ENCODE measurements at regions not wholly inside any gene's neighbourhood (a gene's known extent, or its start where the extent isn't known, plus 50 kb on each side); places are given as distances from the start of the nearest gene placed in this dataset.

DNA sequence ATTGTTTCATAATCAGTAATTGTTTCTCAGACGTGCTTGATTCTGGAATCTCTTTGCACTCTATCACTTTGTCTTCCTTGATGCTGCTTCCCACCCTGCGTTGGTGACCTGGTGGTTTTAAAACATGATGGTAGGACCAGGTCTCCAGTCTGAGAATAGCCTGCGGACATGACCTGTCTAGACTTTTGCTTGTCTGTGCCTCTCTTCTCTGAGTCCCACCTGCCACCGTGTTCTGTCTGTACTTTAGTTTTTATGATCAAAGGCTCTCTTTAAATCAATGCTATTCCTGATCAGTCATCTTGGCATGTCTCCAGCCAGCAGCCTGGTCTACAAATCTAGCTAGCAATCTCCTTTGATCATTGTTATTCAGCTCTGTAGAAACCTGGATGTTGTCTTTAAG lies 933.9 kb downstream of the DIAPH3 start:
- TF ChIP-seq, protein P1, sequence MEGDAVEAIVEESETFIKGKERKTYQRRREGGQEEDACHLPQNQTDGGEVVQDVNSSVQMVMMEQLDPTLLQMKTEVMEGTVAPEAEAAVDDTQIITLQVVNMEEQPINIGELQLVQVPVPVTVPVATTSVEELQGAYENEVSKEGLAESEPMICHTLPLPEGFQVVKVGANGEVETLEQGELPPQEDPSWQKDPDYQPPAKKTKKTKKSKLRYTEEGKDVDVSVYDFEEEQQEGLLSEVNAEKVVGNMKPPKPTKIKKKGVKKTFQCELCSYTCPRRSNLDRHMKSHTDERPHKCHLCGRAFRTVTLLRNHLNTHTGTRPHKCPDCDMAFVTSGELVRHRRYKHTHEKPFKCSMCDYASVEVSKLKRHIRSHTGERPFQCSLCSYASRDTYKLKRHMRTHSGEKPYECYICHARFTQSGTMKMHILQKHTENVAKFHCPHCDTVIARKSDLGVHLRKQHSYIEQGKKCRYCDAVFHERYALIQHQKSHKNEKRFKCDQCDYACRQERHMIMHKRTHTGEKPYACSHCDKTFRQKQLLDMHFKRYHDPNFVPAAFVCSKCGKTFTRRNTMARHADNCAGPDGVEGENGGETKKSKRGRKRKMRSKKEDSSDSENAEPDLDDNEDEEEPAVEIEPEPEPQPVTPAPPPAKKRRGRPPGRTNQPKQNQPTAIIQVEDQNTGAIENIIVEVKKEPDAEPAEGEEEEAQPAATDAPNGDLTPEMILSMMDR (conservative IDR thresholded peaks at IDR 0.05; ENCODE audit: low read depth in 2 of 2), result no peak
- TF ChIP-seq, protein P2, sequence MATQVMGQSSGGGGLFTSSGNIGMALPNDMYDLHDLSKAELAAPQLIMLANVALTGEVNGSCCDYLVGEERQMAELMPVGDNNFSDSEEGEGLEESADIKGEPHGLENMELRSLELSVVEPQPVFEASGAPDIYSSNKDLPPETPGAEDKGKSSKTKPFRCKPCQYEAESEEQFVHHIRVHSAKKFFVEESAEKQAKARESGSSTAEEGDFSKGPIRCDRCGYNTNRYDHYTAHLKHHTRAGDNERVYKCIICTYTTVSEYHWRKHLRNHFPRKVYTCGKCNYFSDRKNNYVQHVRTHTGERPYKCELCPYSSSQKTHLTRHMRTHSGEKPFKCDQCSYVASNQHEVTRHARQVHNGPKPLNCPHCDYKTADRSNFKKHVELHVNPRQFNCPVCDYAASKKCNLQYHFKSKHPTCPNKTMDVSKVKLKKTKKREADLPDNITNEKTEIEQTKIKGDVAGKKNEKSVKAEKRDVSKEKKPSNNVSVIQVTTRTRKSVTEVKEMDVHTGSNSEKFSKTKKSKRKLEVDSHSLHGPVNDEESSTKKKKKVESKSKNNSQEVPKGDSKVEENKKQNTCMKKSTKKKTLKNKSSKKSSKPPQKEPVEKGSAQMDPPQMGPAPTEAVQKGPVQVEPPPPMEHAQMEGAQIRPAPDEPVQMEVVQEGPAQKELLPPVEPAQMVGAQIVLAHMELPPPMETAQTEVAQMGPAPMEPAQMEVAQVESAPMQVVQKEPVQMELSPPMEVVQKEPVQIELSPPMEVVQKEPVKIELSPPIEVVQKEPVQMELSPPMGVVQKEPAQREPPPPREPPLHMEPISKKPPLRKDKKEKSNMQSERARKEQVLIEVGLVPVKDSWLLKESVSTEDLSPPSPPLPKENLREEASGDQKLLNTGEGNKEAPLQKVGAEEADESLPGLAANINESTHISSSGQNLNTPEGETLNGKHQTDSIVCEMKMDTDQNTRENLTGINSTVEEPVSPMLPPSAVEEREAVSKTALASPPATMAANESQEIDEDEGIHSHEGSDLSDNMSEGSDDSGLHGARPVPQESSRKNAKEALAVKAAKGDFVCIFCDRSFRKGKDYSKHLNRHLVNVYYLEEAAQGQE (IDR thresholded peaks at IDR 0.05; ENCODE audit: unreplicated experiment), result no peak
- TF ChIP-seq CREB1 (CRISPR knock-in tag; IDR thresholded peaks at IDR 0.05; ENCODE audit: low read depth), result no peak
- no peak for TF ChIP-seq EZH2 (IDR thresholded peaks at IDR 0.05; ENCODE audit: low read depth, unreplicated experiment)
- TF ChIP-seq POLR2AphosphoS5 (IDR thresholded peaks at IDR 0.05; ENCODE audit: low read depth), result no peak
- TF ChIP-seq JUNB (IDR thresholded peaks at IDR 0.05; ENCODE audit: unreplicated experiment), result no peak
- TF ChIP-seq EZH2phosphoT487 (IDR thresholded peaks at IDR 0.05; ENCODE audit: unreplicated experiment), result no peak
- TF ChIP-seq, protein P3, sequence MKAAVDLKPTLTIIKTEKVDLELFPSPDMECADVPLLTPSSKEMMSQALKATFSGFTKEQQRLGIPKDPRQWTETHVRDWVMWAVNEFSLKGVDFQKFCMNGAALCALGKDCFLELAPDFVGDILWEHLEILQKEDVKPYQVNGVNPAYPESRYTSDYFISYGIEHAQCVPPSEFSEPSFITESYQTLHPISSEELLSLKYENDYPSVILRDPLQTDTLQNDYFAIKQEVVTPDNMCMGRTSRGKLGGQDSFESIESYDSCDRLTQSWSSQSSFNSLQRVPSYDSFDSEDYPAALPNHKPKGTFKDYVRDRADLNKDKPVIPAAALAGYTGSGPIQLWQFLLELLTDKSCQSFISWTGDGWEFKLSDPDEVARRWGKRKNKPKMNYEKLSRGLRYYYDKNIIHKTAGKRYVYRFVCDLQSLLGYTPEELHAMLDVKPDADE (IDR thresholded peaks at IDR 0.05), result no peak
- no peak for TF ChIP-seq ZNF331 (CRISPR knock-in tag; IDR thresholded peaks at IDR 0.05; ENCODE audit: low read depth)
- no peak for TF ChIP-seq STAT1 (IDR thresholded peaks at IDR 0.05; ENCODE audit: unreplicated experiment)
- TF ChIP-seq ZNF114 (CRISPR knock-in tag; IDR thresholded peaks at IDR 0.05), result no peak

All from GM23338 (cell line).